Stimulated activated effector memory CD8-positive, alpha-beta T cell treated with anti-CD3 and anti-CD28 coated beads, Interleukin-12 subunit alpha, Interleukin-12 subunit beta, amount 100 ng/mL, for 72 hours (primary cell): ENCODE measurements at regions not wholly inside any gene's neighbourhood (a gene's known extent, or its start where the extent isn't known, plus 50 kb on each side); places are given as distances from the start of the nearest gene placed in this dataset.

ENCODE experiments used
- ATAC-seq: fragments of 150-1000 bp; cut with Tn5 transposase; 2 replicates; pipeline ENCODE4 v1.10.0; 2021
- DNase-seq, 2 donors: peaks; one replicate each; pipeline ENCODE4 v3.0.0; 2021 to 2022; ENCODE audit warnings: low spot score in 2 of 2
- H3K27ac Mint-ChIP-seq: one replicate; pipeline ENCODE4 v1.8.0; 2022; ENCODE audit warnings: mild to moderate bottlenecking, mixed read lengths
- H3K36me3 Mint-ChIP-seq: one replicate; pipeline ENCODE4 v1.8.0; 2022; ENCODE audit warnings: mild to moderate bottlenecking, mixed read lengths
- H3K4me1 Mint-ChIP-seq: one replicate; pipeline ENCODE4 v1.8.0; 2022; ENCODE audit warnings: mixed read lengths
- H3K4me3 Mint-ChIP-seq: one replicate; pipeline ENCODE4 v1.8.0; 2022; ENCODE audit warnings: mild to moderate bottlenecking, mixed read lengths
- H3K9me3 Mint-ChIP-seq: one replicate; pipeline ENCODE4 v1.8.0; 2022; ENCODE audit warnings: mixed read lengths

- peaks cover 15% of the 10 kb centered on the region for H3K9me3 Mint-ChIP-seq
- no peak for ATAC-seq
- H3K27ac Mint-ChIP-seq: no peak overlapping the region
- no peaks in the 10 kb centered on the region for H3K4me1 Mint-ChIP-seq
- no peaks in the 10 kb centered on the region for H3K36me3 Mint-ChIP-seq
- H3K4me3 Mint-ChIP-seq: no peak overlapping the region
- DNase-seq: no peak
Observed at GRCh38 chr2:103427567-103427966, 665.7 kb downstream of the TMEM182 start.

- H3K9me3 Mint-ChIP-seq: peaks cover 25% of the 10 kb centered on the region
- ATAC-seq (no peak), DNase-seq (no peak)
- no peak overlapping the region for H3K4me3 Mint-ChIP-seq
- H3K36me3 Mint-ChIP-seq: no peaks in the 10 kb centered on the region
- no peak overlapping the region for H3K27ac Mint-ChIP-seq
- no peaks in the 10 kb centered on the region for H3K4me1 Mint-ChIP-seq
Observed at GRCh38 chr2:103430191-103430590, 668.4 kb downstream of the TMEM182 start.

- DNase-seq (no peak), ATAC-seq (peak; percentile 78)
- Mint-ChIP-seq H3K4me1 (no peaks in the 10 kb centered on the region), H3K36me3 (no peaks in the 10 kb centered on the region), H3K9me3 (peaks cover 27% of the 10 kb centered on the region), H3K4me3 (no peak overlapping the region), H3K27ac (no peak overlapping the region)
Observed at GRCh38 chr2:103435010-103435409, 673.2 kb downstream of the TMEM182 start.

- H3K27ac Mint-ChIP-seq: no peak overlapping the region
- no peak for ATAC-seq
- H3K4me3 Mint-ChIP-seq: no peak overlapping the region
- no peaks in the 10 kb centered on the region for H3K4me1 Mint-ChIP-seq
- DNase-seq: no peak
- peaks cover 22% of the 10 kb centered on the region for H3K9me3 Mint-ChIP-seq
- H3K36me3 Mint-ChIP-seq: no peaks in the 10 kb centered on the region
Observed at GRCh38 chr2:103437161-103437560, 675.3 kb downstream of the TMEM182 start.

GRCh38 chr2:103445347-103445746 lies 683.5 kb downstream of the TMEM182 start:
- no peak overlapping the region for H3K27ac Mint-ChIP-seq
- H3K36me3 Mint-ChIP-seq: no peaks in the 10 kb centered on the region
- H3K4me3 Mint-ChIP-seq: no peak overlapping the region
- no peak for DNase-seq
- no peak for ATAC-seq
- H3K9me3 Mint-ChIP-seq: peaks cover 10% of the 10 kb centered on the region
- H3K4me1 Mint-ChIP-seq: no peaks in the 10 kb centered on the region

- peaks cover 5% of the 10 kb centered on the region for H3K9me3 Mint-ChIP-seq
- H3K36me3 Mint-ChIP-seq: no peaks in the 10 kb centered on the region
- H3K4me3 Mint-ChIP-seq: no peak overlapping the region
- H3K4me1 Mint-ChIP-seq: no peaks in the 10 kb centered on the region
- ATAC-seq: no peak
- H3K27ac Mint-ChIP-seq: no peak overlapping the region
- DNase-seq: no peak
Observed at GRCh38 chr2:103448495-103448894, 686.7 kb downstream of the TMEM182 start.

GRCh38 chr2:103451283-103451682 lies 689.5 kb downstream of the TMEM182 start:
- ATAC-seq (no peak), DNase-seq (no peak)
- Mint-ChIP-seq H3K4me1 (no peaks in the 10 kb centered on the region), H3K4me3 (no peak overlapping the region), H3K9me3 (peaks cover 7% of the 10 kb centered on the region), H3K27ac (no peak overlapping the region), H3K36me3 (no peaks in the 10 kb centered on the region)

GRCh38 chr2:103459283-103459682 lies 697.5 kb downstream of the TMEM182 start:
- no peak overlapping the region for H3K4me3 Mint-ChIP-seq
- peaks cover 21% of the 10 kb centered on the region for H3K9me3 Mint-ChIP-seq
- H3K4me1 Mint-ChIP-seq: no peaks in the 10 kb centered on the region
- no peak for ATAC-seq
- DNase-seq: no peak
- H3K27ac Mint-ChIP-seq: no peak overlapping the region
- no peaks in the 10 kb centered on the region for H3K36me3 Mint-ChIP-seq

GRCh38 chr2:103462101-103462500 lies 700.3 kb downstream of the TMEM182 start:
- Mint-ChIP-seq H3K4me3 (no peak overlapping the region), H3K4me1 (no peaks in the 10 kb centered on the region), H3K9me3 (peaks cover 19% of the 10 kb centered on the region), H3K36me3 (no peaks in the 10 kb centered on the region), H3K27ac (no peak overlapping the region)
- no peak for DNase-seq
- no peak for ATAC-seq

- peaks cover 19% of the 10 kb centered on the region for H3K9me3 Mint-ChIP-seq
Observed at GRCh38 chr2:103462712-103463111, 700.9 kb downstream of the TMEM182 start.

GRCh38 chr2:103464831-103465230 lies 703.0 kb downstream of the TMEM182 start:
- Mint-ChIP-seq H3K27ac (no peak overlapping the region), H3K9me3 (peaks cover 20% of the 10 kb centered on the region), H3K4me3 (no peak overlapping the region), H3K36me3 (no peaks in the 10 kb centered on the region), H3K4me1 (no peaks in the 10 kb centered on the region)
- no peak for DNase-seq
- no peak for ATAC-seq

More at GRCh38 chr2:103462712-103463111, 700.9 kb downstream of the TMEM182 start:
- Mint-ChIP-seq H3K36me3 (no peaks in the 10 kb centered on the region), H3K4me1 (no peaks in the 10 kb centered on the region), H3K27ac (no peak overlapping the region), H3K4me3 (no peak overlapping the region)
- no peak for ATAC-seq
- no peak for DNase-seq

- Mint-ChIP-seq H3K4me3 (no peak overlapping the region), H3K27ac (no peak overlapping the region), H3K36me3 (no peaks in the 10 kb centered on the region), H3K4me1 (no peaks in the 10 kb centered on the region), H3K9me3 (peaks cover 21% of the 10 kb centered on the region)
- DNase-seq: no peak
- no peak for ATAC-seq
Observed at GRCh38 chr2:103469800-103470199, 708.0 kb downstream of the TMEM182 start.

GRCh38 chr2:103484906-103485305 lies 723.1 kb downstream of the TMEM182 start:
- no peaks in the 10 kb centered on the region for H3K4me1 Mint-ChIP-seq
- H3K9me3 Mint-ChIP-seq: peaks cover 13% of the 10 kb centered on the region
- H3K36me3 Mint-ChIP-seq: no peaks in the 10 kb centered on the region
- no peak overlapping the region for H3K27ac Mint-ChIP-seq
- H3K4me3 Mint-ChIP-seq: no peak overlapping the region
- ATAC-seq (no peak), DNase-seq (no peak)

- Mint-ChIP-seq H3K9me3 (peaks cover 14% of the 10 kb centered on the region), H3K27ac (no peak overlapping the region), H3K4me1 (no peaks in the 10 kb centered on the region), H3K4me3 (no peak overlapping the region), H3K36me3 (no peaks in the 10 kb centered on the region)
- DNase-seq: no peak
- ATAC-seq: no peak
Observed at GRCh38 chr2:103496850-103497249, 735.0 kb downstream of the TMEM182 start.

- no peak overlapping the region for H3K4me3 Mint-ChIP-seq
- ATAC-seq: no peak
- DNase-seq: no peak
- H3K36me3 Mint-ChIP-seq: no peaks in the 10 kb centered on the region
- H3K9me3 Mint-ChIP-seq: peaks cover 20% of the 10 kb centered on the region
- H3K4me1 Mint-ChIP-seq: no peaks in the 10 kb centered on the region
- H3K27ac Mint-ChIP-seq: no peak overlapping the region
Observed at GRCh38 chr2:103506812-103507211, 745.0 kb downstream of the TMEM182 start.

GRCh38 chr2:103512442-103512841 lies 750.6 kb downstream of the TMEM182 start:
- no peaks in the 10 kb centered on the region for H3K4me1 Mint-ChIP-seq
- peaks cover 23% of the 10 kb centered on the region for H3K9me3 Mint-ChIP-seq
- no peak for ATAC-seq
- no peak for DNase-seq
- no peak overlapping the region for H3K27ac Mint-ChIP-seq
- H3K36me3 Mint-ChIP-seq: no peaks in the 10 kb centered on the region
- no peak overlapping the region for H3K4me3 Mint-ChIP-seq

- H3K27ac Mint-ChIP-seq: no peak overlapping the region
- DNase-seq: no peak
- no peaks in the 10 kb centered on the region for H3K36me3 Mint-ChIP-seq
- peaks cover 19% of the 10 kb centered on the region for H3K9me3 Mint-ChIP-seq
- H3K4me3 Mint-ChIP-seq: no peak overlapping the region
- ATAC-seq: no peak
- no peaks in the 10 kb centered on the region for H3K4me1 Mint-ChIP-seq
Observed at GRCh38 chr2:103520547-103520946, 758.7 kb downstream of the TMEM182 start.
